Activated CD8-positive, alpha-beta memory T cell treated with anti-CD3 and anti-CD28 coated beads for 24 hours (primary cell): ENCODE measurements at regions not wholly inside any gene's neighbourhood (a gene's known extent, or its start where the extent isn't known, plus 50 kb on each side); places are given as distances from the start of the nearest gene placed in this dataset.

ENCODE experiments used
- DNase-seq: peaks from one replicate; pipeline ENCODE4 v3.0.0-alpha.2; 2020

DNA sequence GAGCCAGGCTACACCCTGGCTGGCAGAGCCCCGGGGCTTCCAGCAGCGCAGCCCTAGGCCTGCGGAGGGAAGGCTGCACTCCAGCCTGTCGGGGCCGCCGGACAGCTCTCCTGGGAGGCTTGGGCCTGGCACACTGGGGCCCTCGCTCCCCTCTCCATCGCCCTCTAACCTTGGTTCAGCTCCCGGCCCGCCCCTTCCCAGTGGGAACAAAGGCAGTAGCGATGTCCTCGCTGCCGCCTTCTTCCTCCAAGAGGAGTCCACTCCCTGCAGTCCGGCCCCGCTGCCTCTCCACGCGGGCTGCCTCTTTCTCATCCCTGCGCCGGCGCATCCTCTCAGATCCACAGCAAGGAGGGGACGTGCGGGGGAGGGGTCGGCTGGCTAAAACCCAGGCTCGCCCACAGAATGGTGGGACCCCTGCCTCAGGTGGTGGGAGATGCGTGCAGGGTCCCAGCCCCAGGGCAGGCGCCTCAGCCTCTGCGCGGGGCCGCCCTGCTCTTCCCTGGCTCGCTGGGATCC lies 138.1 kb downstream of the TWIST2 start:
- peak; percentile 24 for DNase-seq

DNA sequence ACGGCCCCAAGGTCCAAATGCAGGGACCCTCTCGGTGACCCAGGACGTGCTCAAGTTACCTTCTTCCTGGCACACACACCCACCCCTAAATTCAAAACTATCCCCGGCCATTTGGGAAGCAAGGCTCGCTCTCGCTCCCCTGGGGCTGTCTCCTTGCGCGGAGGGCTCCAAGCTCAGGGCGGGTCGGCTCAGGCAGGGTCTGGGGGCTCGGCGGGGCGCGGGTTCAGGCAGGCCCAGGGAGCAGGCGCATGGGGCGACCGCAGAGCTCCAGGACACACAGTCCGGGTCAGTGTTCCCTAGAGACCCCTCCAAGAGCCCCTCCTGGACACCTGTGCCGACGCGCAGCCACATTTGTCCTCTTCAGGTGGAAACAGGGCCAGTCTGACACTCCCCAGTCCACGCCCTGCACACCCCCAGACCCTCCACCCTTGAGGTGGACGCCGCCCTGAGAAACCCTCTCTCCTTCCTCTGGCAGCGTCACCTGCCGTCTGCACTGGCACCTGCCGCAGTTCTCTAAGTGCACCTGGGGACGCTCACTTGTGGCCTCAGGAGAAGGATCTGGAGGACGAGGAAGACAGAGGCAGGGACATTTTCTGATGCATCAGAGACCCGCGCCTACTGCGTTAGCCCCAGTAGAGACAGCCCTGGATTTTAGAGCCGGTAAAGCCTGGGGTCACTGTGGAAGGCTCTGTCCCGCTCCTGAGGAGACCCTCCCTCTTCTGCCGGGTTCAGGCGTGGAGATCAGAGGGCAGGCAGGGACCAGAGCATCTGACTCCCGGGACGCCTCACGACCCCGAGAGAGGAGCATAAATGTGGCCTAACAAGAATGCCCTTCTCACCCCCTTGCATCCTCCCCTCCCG lies 138.8 kb downstream of the TWIST2 start:
- peak; percentile 32 for DNase-seq

DNA sequence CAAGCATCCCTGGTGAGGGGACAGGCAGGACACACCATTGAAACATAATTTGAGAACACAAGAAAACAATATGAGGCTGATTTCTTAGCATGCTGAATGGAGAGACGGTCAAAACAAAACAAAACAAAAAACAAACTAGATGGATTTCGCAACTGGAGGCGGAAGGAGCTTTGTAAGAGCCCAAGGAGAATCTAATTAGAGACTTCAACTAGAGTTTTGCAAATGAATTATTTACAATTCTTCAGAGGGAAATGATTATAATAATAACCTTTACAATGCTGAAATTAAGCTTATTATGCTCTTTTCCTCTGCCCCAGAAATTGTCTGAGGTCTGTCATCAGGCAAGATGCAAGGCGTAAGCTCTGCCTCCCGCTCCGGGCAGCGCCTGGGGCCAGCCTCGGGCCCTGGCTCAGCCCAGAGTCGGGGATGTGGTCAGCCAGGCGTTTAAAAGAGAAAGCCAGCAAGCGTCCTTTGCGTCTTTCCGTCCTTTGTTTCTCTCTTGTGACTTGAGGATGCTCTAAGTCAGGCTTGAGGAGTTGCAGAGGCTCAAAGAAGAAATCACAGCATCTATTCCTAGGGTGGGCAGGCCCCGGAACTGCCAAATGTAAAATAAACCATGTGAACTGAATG lies 139.6 kb downstream of the TWIST2 start:
- no peak for DNase-seq

DNA sequence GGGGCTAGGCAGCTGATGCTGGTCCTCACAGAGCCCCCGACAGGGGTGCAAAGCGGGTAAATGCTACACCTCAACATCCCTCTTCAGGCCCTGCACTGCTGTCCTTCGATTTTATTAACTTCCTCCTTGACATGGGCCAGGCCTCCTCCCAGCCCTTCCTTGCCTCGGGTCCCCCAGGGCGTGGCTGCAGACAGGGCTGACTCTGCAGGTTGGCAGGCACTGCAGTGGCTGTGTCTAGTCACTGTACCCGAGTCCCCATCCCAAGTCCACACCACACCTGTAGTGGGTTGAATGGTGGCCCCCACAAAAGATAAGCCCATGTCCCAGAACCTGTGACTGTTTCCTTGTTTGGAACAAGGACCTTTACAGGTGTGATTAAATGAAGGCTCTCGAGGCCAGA lies 140.2 kb downstream of the TWIST2 start:
- DNase-seq, result peak; percentile 44

DNA sequence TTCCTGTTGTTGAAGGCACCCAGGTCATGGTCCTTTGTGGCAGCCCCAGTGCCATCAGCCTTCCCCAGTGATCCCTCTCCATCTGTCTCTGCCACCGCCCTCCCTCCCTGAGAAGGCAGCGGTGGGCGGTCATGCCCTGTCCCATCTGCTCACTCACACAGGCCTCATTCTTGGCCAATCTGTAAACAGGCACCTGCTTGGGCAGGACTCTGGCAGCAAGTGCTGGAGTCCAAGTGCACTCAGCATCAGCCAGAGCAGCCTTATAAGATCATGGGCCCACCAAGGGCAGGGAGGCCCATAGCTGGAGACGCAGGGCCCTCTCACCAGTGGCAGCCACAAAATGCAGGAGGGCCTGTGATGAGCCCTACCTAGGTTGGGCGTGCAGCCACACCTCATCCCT lies 140.9 kb downstream of the TWIST2 start:
- DNase-seq, result peak; percentile 30

DNA sequence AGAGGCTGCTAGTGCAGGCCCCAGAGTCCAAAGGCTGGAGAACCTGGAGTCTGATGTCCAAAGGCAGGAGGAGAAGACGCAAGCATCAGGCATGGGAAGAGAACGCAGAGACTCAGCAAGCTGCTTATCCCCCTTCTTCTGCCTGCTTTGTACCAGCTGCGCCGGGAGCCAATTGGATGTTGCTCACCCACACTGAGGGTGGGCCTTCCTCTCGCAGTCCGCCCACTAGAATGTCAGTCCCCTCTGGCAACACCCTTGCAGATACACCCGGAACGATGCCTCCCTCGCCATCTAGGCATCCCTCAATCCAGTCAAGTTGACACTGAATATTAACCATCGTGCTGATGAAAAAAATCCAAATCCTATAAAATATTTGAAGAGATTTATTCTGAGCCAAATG lies 141.6 kb downstream of the TWIST2 start:
- DNase-seq, result no peak

DNA sequence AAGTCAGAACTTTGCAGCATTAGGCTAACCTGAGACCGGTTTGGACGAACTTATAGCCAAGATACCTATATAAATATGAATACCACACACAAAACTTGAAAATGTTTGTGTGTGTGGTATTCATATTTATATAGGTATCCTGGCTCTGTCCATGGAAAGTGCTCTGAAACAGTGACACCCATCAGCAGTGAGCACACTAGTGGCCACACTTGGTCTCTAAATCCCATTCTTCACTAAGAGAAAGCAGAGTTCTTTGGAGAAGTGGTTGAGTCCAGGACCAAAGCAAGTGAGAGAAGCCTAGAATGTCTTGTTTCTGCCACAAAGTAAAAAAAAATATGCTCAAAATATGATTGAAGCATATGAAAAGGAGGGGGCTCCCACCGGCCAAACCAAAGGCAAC lies 146.5 kb downstream of the TWIST2 start:
- DNase-seq, result no peak

DNA sequence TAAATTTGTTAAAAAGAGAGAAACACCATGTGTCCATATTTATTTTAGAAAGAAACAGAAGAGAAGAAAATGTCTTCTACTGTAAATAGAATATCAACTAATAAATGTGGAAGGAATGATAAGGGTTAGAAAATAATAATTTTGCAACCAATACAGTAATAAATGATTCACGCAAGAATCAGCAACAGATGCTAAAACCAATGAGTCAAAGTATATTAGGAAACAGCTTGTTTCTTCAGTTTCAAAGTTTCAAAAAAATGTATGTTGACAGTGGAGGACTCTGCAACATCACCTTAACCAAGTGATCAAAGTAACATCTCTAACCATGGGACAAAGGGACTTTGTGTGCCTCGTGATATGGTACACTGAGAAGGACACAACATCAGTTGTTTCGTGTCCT lies 147.0 kb downstream of the TWIST2 start:
- no peak for DNase-seq

DNA sequence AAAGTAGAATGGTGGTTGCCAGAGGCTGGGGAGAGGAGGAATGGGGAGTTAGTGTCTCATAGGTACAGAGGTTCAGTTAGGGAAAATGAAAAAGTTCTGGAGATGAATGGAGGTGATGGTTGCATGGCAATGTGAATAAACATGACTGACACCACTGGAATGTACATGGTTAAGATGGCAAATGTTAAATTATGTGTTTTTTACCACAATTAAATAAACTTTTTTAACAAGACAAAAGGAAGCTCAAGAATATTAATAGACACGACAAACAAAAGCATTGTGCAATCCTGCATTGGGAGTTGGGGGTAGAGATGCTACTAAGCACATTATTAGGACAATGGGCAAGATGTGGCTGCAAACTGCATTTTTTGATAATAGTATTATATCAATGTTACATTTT lies 147.7 kb downstream of the TWIST2 start:
- DNase-seq, result no peak

DNA sequence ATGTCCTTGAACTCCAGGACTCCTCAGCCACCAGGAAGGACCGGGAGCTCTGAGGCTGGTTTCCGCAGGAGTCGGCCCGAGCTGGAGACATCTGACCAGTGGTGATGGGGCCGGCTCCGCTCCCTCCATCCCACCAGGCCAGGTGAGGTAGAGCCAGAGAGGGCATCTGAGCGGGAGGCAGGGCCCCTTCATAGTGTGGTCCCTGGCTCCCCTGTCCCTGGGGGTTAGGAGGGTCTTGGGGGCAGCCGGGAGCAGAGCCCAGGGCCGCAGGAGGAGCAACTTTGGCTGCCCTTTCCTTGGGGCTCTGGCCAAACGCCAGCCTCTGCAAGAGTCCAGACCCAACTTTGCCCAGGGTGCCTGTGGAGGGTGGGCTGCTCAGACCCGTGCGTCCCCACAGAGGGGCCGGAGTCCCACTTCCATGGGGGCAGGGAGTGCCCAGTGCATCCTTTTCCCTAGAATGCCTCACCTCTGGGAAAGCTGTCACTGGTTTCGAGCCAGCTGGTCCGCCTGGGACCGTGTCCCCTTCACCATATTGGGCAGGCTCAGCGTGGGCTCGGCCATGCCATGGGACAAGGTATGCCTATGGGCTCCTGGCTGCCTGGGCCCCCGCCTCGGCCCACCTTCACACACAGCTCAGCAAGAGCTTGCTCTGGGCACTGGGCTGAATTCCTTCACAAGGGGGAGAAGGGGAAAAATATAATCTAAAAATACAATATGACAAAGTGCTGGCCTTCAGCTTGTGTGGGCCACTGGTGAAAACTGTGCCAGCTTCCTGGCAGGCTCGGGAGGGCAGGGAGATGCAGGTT lies 148.6 kb downstream of the TWIST2 start:
- DNase-seq, result peak; percentile 26

DNA sequence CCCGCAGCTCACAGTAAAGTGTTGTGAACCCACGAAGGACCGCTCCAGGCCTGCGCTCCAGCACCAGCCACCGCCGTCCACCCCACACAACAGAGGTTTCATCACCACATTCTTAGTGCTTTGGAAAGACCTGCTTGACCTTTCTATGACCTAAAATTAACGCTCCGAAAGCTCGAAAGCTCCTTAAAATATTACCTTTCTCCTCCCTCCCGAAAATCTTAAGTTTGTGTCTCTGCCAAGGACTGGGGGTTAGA lies 149.2 kb downstream of the TWIST2 start:
- peak; percentile 7 for DNase-seq

DNA sequence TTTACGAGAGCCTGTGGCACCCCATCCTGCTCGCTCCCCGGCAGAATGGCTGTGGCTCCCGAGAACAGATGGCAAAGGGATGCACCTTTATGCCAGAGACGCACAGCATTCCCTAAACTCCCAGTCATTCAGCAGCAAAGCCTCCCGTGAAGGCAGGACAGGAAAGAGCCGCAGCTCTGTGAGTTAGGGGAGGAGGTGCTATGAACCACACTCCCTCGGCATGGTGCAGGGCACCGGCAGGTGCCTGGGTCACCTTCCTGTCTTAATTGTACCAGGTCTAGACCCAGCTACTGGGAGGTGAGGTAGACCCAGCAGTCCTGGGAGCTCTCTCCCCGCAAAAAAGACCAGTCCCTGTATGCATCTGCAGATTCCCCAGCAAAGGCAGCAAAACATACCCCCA lies 149.8 kb downstream of the TWIST2 start:
- DNase-seq, result peak; percentile 35
